Testis (tissue), 2 donors: ENCODE measurements at regions not wholly inside any gene's neighbourhood (a gene's known extent, or its start where the extent isn't known, plus 50 kb on each side); places are given as distances from the start of the nearest gene placed in this dataset.

ENCODE experiments used
- DNase-seq: peaks from one replicate; pipeline ENCODE4 v3.0.0-alpha.2; 2019
- H3K27ac ChIP-seq, 2 donors: fragments of 200-600 bp; sonication (generic); one replicate each; pipeline ENCODE4 v1.5.1; 2019
- H3K27me3 ChIP-seq: fragments of 200-600 bp; sonication (generic); one replicate; pipeline ENCODE4 v1.5.1; 2019
- H3K36me3 ChIP-seq: fragments of 200-600 bp; sonication (generic); one replicate; pipeline ENCODE4 v1.5.1; 2017; ENCODE audit warnings: low read depth; ENCODE audit errors: missing control alignments
- H3K4me1 ChIP-seq: fragments of 200-600 bp; sonication (generic); one replicate; pipeline ENCODE4 v1.5.1; 2019
- H3K4me3 ChIP-seq, 2 donors: fragments of 200-600 bp; sonication (generic); one replicate each; pipeline ENCODE4 v1.5.1; 2017 to 2019
- H3K9me3 ChIP-seq: fragments of 200-600 bp; sonication (generic); one replicate; pipeline ENCODE4 v1.5.1; 2017
- CTCF ChIP-seq, 3 experiments: fragments of 450-650 bp in 2 of 3; fragments of 200-600 bp in 1 of 3; sonication (generic) in 1 of 3; IDR thresholded peaks; one replicate each; pipeline ENCODE4 v1.5.1; 2016 to 2019; ENCODE audit warnings: antibody characterized with exemption in 3 of 3, mild to moderate bottlenecking in 2 of 3, moderate library complexity in 1 of 3
- POLR2A ChIP-seq: fragments of 450-650 bp; IDR thresholded peaks from one replicate; pipeline ENCODE4 v1.6.1; 2017; ENCODE audit warnings: antibody characterized with exemption, mild to moderate bottlenecking, moderate library complexity
- WGBS, 2 donors: methylation state at CpG; one replicate each; pipeline ENCODE4 v1.1.5; 2018; 5-methylcytosine and 5-hydroxymethylcytosine counted together
- intact Hi-C: fragments of 100-400 bp; cut with DNase I; formaldehyde crosslinking; loops from one replicate; pipeline ENCODE4 v1.15.1; 2023; ENCODE audit warnings: low total_unique reads

DNA sequence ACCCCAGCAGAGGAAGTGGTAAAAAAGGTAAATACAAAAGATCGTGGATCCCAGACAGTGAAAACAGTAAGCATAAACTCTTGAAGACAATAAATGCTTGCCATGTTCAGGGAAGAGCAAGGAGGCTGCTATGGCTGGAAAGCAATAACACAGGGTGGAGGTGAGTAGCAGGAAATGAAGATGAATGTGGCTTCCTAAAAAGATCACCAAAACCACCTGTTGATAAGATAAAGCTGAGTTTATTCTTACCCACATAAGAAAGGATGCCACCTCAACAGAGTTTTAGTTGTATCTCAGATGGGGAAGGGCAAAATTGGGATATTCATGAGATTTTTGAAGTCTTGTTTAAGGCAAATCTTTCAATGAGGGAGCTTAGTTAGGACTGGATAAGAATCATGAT is 273.3 kb downstream of the MSX2 start:
- 38 to 55% methylated on average over 1 of the region's 1 CpG for WGBS, 2 donors
- Histone ChIP-seq H3K27ac (no peak overlapping the region), H3K4me1 (no peaks in the 10 kb centered on the region), H3K36me3 (no peaks in the 10 kb centered on the region), H3K9me3 (no peaks in the 10 kb centered on the region), H3K4me3 (no peak overlapping the region), H3K27me3 (no peaks in the 10 kb centered on the region)
- DNase-seq: no peak
- intact Hi-C loops: no loop called here
- TF ChIP-seq POLR2A (no peak), CTCF (IDR thresholded peaks at IDR 0.05) (no peak)

DNA sequence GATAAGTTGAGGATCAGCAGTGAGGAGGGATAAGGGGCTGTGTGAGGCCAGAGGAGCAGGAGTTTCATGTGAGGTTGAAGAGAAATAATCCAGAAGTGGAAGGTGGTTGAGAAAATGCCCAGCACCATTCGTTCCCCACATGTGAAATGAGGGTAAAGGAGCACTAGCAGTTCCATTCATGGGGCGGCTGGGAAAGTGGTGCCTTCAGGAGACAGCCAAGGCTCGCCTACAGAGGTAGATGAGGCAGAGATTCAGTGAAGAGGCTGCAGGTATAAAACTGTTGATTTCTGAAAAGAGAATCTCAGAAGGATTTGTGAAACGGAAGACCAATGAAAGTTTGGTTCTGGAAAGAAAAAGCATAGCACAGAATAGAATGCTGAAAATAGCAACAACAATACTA is 272.6 kb downstream of the MSX2 start:
- no peaks in the 10 kb centered on the region for H3K36me3 ChIP-seq
- no peak overlapping the region for H3K27ac ChIP-seq
- H3K4me3 ChIP-seq: no peak overlapping the region
- H3K4me1 ChIP-seq: no peaks in the 10 kb centered on the region
- DNase-seq: no peak
- TF ChIP-seq CTCF (IDR thresholded peaks at IDR 0.05) (no peak), POLR2A (no peak)
- intact Hi-C loops: no loop called here
- H3K27me3 ChIP-seq: no peaks in the 10 kb centered on the region
- WGBS, 2 donors: 84 to 91% methylated on average over 4 of the region's 4 CpGs
- H3K9me3 ChIP-seq: no peaks in the 10 kb centered on the region

DNA sequence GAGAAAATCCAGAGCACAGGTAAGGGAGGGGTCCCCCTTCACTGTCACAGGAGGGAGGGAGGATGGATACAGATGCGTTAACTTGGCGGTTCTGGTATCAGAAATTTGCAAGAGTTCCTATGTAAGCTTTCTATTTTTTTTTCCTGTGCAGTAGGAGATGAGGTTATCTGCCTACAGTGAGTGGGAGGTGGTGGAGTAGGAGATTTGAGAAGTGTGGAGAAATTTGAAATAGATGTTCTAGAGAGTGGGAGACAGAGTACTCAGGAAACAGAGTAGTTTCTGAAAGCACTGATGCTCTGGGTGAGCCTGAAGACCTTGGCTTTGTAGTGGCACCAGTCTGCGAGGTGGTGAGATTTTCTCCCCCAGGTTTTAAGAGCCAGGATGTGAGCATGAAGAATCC is 271.4 kb downstream of the MSX2 start:
- WGBS, 2 donors: 27 to 77% methylated on average over 3 of the region's 3 CpGs
- TF ChIP-seq CTCF (IDR thresholded peaks at IDR 0.05) (no peak), POLR2A (no peak)
- H3K9me3 ChIP-seq: no peaks in the 10 kb centered on the region
- intact Hi-C loops: no loop called here
- H3K27me3 ChIP-seq: no peaks in the 10 kb centered on the region
- H3K27ac ChIP-seq: no peak overlapping the region
- no peaks in the 10 kb centered on the region for H3K4me1 ChIP-seq
- H3K4me3 ChIP-seq: no peak overlapping the region
- DNase-seq: no peak
- H3K36me3 ChIP-seq: no peaks in the 10 kb centered on the region

DNA sequence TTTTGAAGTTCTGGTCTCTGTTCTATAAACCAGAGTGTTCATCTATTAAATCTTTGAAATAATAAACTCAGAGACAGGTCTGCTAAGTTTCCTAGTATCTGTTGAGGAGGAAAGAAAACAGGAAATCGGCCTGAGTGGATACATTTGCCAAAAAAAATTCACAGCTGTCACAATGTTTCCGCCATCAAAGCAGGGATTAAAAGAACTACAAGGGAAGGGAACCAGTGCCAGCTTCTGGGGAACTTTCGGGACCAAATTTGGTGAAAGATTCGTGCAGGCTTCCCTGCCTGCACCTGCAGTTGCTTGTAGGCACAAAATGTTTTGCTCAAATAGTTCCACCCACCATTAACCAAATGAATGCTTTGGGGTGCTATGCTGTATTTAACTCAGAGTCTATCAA is 267.5 kb downstream of the MSX2 start:
- no peaks in the 10 kb centered on the region for H3K36me3 ChIP-seq
- H3K4me1 ChIP-seq: no peaks in the 10 kb centered on the region
- H3K27ac ChIP-seq: no peak overlapping the region
- DNase-seq: no peak
- no peak overlapping the region for H3K4me3 ChIP-seq
- 25 to 31% methylated on average over 4 of the region's 4 CpGs for WGBS, 2 donors
- intact Hi-C loops: no loop called here
- TF ChIP-seq CTCF (IDR thresholded peaks at IDR 0.05): no peak
- no peak for TF ChIP-seq POLR2A
- no peaks in the 10 kb centered on the region for H3K27me3 ChIP-seq
- no peaks in the 10 kb centered on the region for H3K9me3 ChIP-seq

DNA sequence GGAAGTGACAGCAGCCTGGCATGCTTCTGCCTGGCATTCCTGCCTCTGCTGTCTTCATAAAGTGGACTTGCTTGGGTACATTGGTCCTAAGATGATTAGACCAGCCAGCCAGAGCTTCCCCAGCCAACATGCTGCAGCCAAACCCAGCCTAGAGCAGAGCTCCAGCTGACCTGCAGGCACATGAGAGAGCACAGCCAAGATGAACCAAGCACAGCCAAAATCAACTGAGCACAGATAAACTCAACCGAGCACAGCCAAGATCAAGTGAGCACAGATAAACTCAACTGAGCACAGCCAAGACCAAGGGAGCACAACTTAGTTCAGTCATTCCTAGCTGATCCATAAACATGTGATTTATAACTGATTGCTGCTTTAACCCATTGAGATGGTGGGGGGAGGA is 266.5 kb downstream of the MSX2 start:
- no peak for TF ChIP-seq POLR2A
- no peak for TF ChIP-seq CTCF (IDR thresholded peaks at IDR 0.05)
- H3K27ac ChIP-seq: no peak overlapping the region
- DNase-seq: no peak
- H3K27me3 ChIP-seq: no peaks in the 10 kb centered on the region
- 40 to 57% methylated on average over 1 of the region's 1 CpG for WGBS, 2 donors
- H3K9me3 ChIP-seq: no peaks in the 10 kb centered on the region
- intact Hi-C loops: no loop called here
- H3K4me1 ChIP-seq: no peaks in the 10 kb centered on the region
- H3K4me3 ChIP-seq: no peak overlapping the region
- no peaks in the 10 kb centered on the region for H3K36me3 ChIP-seq
